ENCODE measurements at regions not wholly inside any gene's neighbourhood (a gene's known extent, or its start where the extent isn't known, plus 50 kb on each side); places are given as distances from the start of the nearest gene placed in this dataset.

- DNase-seq (no peak), ATAC-seq (replicated peaks) (no peak)
- Mint-ChIP-seq H3K9me3 (peaks cover 15 to 16% of the 10 kb centered on the region in 2 donors), H3K4me1 (ENCODE audit: low read depth in 2 of 2) (no peaks in the 10 kb centered on the region), H3K27me3 (no peaks in the 10 kb centered on the region), H3K4me3 (no peak overlapping the region), H3K36me3 (ENCODE audit: insufficient read depth) (no peaks in the 10 kb centered on the region), H3K27ac (no peak overlapping the region)
These were observed 463.2 kb upstream of the CDH7 start for GRCh38 chr18:65287652-65288051.

- Mint-ChIP-seq H3K4me3 (no peak overlapping the region), H3K9me3 (peaks cover 13 to 24% of the 10 kb centered on the region in 2 donors), H3K27me3 (no peaks in the 10 kb centered on the region), H3K36me3 (ENCODE audit: insufficient read depth) (no peaks in the 10 kb centered on the region), H3K4me1 (ENCODE audit: low read depth in 2 of 2) (no peaks in the 10 kb centered on the region), H3K27ac (no peak overlapping the region)
- DNase-seq (no peak), ATAC-seq (replicated peaks) (no peak)
These were observed 468.7 kb upstream of the CDH7 start for GRCh38 chr18:65282096-65282495.

GRCh38 chr18:65279668-65280305 lies 471.0 kb upstream of the CDH7 start:
- Mint-ChIP-seq H3K4me3 (no peak overlapping the region), H3K27me3 (no peaks in the 10 kb centered on the region), H3K9me3 (peaks cover 9 to 16% of the 10 kb centered on the region in 2 donors), H3K4me1 (ENCODE audit: low read depth in 2 of 2) (no peaks in the 10 kb centered on the region), H3K36me3 (ENCODE audit: insufficient read depth) (no peaks in the 10 kb centered on the region), H3K27ac (no peak overlapping the region)
- ATAC-seq (replicated peaks) (no peak), DNase-seq (no peak)

- no peak overlapping the region for H3K4me3 Mint-ChIP-seq
- H3K36me3 Mint-ChIP-seq (ENCODE audit: insufficient read depth): no peaks in the 10 kb centered on the region
- no peak for DNase-seq
- H3K27me3 Mint-ChIP-seq: no peaks in the 10 kb centered on the region
- peaks cover 6 to 23% of the 10 kb centered on the region in 2 donors for H3K9me3 Mint-ChIP-seq
- ATAC-seq (replicated peaks): no peak
- no peaks in the 10 kb centered on the region for H3K4me1 Mint-ChIP-seq (ENCODE audit: low read depth in 2 of 2)
- no peak overlapping the region for H3K27ac Mint-ChIP-seq
These were observed 471.7 kb upstream of the CDH7 start for GRCh38 chr18:65278939-65279667.

DNA sequence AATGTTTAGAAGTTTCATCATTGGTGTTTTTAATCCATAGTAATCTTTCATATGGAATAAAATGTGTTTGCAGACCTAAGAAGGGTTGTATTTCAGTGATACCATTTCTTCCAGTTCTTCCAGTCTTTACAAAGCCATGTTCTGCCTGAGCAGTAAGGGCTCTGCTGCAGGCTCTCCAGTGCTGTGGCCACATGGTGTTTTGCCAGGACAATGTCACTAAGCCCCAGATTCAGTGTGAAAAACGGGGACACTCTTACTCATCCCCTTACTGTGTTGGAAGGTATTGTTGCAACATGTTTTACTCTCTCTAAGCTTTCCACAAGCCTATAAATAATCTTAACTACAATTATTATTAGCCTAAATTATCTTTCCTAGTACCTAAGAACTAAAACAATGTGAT lies 481.4 kb upstream of the CDH7 start:
- H3K36me3 Mint-ChIP-seq (ENCODE audit: insufficient read depth): no peaks in the 10 kb centered on the region
- peaks cover 5 to 8% of the 10 kb centered on the region in 2 donors for H3K9me3 Mint-ChIP-seq
- DNase-seq (no peak), ATAC-seq (replicated peaks) (no peak)
- no peaks in the 10 kb centered on the region for H3K27me3 Mint-ChIP-seq
- H3K4me3 Mint-ChIP-seq: no peak overlapping the region
- no peak overlapping the region for H3K27ac Mint-ChIP-seq
- no peaks in the 10 kb centered on the region for H3K4me1 Mint-ChIP-seq (ENCODE audit: low read depth in 2 of 2)

GRCh38 chr18:65265761-65266160 lies 485.1 kb upstream of the CDH7 start:
- no peak overlapping the region for H3K4me3 Mint-ChIP-seq
- no peaks in the 10 kb centered on the region for H3K36me3 Mint-ChIP-seq (ENCODE audit: insufficient read depth)
- no peak overlapping the region for H3K27ac Mint-ChIP-seq
- H3K9me3 Mint-ChIP-seq: peaks cover 0 to 2% of the 10 kb centered on the region in 2 donors
- H3K27me3 Mint-ChIP-seq: no peaks in the 10 kb centered on the region
- no peaks in the 10 kb centered on the region for H3K4me1 Mint-ChIP-seq (ENCODE audit: low read depth in 2 of 2)
- ATAC-seq (replicated peaks): no peak
- no peak for DNase-seq

- Mint-ChIP-seq H3K4me3 (no peak overlapping the region), H3K36me3 (ENCODE audit: insufficient read depth) (no peaks in the 10 kb centered on the region), H3K9me3 (peaks cover 6 to 11% of the 10 kb centered on the region in 2 donors), H3K27me3 (no peaks in the 10 kb centered on the region), H3K27ac (no peak overlapping the region), H3K4me1 (ENCODE audit: low read depth in 2 of 2) (no peaks in the 10 kb centered on the region)
- no peak for DNase-seq
- ATAC-seq (replicated peaks): no peak
These were observed 490.8 kb upstream of the CDH7 start for GRCh38 chr18:65260030-65260429.

DNA sequence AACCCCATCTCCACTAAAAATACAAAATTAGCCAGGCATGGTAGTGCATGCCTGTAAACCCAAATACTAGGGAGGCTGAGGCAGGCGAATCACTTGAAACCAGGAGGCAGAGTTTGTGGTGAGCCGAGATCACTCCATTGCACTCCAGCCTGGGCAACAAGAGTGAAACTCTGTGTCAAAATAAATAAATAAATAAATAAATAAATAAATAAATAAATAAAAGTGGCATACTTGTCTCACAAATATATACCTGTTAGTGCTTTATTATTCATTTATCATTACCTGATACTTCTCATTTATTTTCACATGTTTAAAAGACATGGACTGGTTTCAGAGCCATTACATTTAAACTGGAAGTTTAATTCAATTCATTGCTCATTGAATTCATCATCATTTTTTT lies 491.4 kb upstream of the CDH7 start:
- no peaks in the 10 kb centered on the region for H3K4me1 Mint-ChIP-seq (ENCODE audit: low read depth in 2 of 2)
- H3K4me3 Mint-ChIP-seq: no peak overlapping the region

DNA sequence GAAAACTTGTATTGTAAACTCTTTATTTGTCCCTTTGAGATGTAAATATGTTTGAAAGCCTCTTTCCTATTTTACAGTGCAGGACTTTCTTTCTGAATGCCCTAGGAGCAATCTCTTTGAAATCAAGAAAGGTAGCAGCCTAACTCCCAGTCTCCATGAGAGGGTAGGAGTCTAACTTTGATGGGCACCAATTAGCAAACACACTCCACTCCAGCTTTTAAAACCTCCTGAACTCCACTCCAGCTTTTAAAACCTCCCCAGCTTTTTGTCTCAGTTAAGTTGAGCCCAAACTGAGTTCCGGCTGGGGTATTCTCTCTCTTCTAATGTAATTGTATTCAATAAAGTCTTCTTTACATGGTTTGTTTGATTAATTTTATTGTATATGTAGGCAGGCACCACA lies 493.7 kb upstream of the CDH7 start:
- DNase-seq (no peak), ATAC-seq (replicated peaks) (no peak)
- no peak overlapping the region for H3K27ac Mint-ChIP-seq
- no peaks in the 10 kb centered on the region for H3K36me3 Mint-ChIP-seq (ENCODE audit: insufficient read depth)
- H3K9me3 Mint-ChIP-seq: peaks cover 7 to 10% of the 10 kb centered on the region in 2 donors
- H3K4me1 Mint-ChIP-seq (ENCODE audit: low read depth in 2 of 2): no peaks in the 10 kb centered on the region
- H3K4me3 Mint-ChIP-seq: no peak overlapping the region
- H3K27me3 Mint-ChIP-seq: no peaks in the 10 kb centered on the region

More for the DNA sequence above, 491.4 kb upstream of the CDH7 start:
- H3K36me3 Mint-ChIP-seq (ENCODE audit: insufficient read depth): no peaks in the 10 kb centered on the region
- no peaks in the 10 kb centered on the region for H3K27me3 Mint-ChIP-seq
- H3K27ac Mint-ChIP-seq: no peak overlapping the region
- peaks cover 7 to 9% of the 10 kb centered on the region in 2 donors for H3K9me3 Mint-ChIP-seq
- ATAC-seq (replicated peaks) (no peak), DNase-seq (no peak)

DNA sequence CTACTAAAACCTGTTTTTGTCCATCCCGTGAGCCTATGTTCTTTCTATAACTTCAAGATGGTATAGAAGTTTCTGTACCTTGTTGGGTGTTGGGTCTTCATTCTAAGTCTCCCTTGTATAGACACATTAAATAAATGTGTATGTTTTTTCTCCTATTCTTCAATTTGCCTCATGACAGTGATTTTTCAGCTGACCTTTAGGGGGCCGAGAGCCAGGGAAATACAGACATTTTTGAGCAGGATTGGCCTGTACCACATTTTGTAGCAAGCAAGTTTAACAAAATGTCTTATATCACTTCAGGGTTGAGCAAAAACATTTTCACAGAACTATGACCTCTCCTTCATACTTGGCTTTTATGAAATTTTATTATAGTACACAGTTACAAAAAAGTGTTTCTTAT lies 495.4 kb upstream of the CDH7 start:
- no peaks in the 10 kb centered on the region for H3K27me3 Mint-ChIP-seq
- no peak for DNase-seq
- peaks cover 7 to 10% of the 10 kb centered on the region in 2 donors for H3K9me3 Mint-ChIP-seq
- no peak for ATAC-seq (replicated peaks)
- no peaks in the 10 kb centered on the region for H3K36me3 Mint-ChIP-seq (ENCODE audit: insufficient read depth)
- H3K27ac Mint-ChIP-seq: no peak overlapping the region
- H3K4me1 Mint-ChIP-seq (ENCODE audit: low read depth in 2 of 2): no peaks in the 10 kb centered on the region
- H3K4me3 Mint-ChIP-seq: no peak overlapping the region

DNA sequence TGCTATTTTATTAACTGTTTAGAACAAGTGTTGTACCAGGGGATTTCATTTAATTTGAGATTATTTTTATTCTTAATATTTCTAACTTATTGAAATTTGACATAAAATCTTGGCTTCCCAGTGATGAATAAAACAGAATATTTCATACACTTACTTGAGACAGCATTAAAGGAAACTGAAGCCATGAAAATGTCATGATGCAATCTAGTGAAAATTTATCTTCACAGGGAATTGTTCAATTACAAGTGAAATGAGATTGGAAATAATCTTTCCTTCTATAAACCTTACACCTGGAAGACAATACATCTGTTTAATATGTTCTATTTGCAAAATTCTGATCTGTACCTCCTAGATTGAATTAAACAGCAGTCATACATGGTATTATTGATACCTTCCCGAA lies 511.0 kb upstream of the CDH7 start:
- ATAC-seq (replicated peaks) (no peak), DNase-seq (no peak)
- H3K4me1 Mint-ChIP-seq (ENCODE audit: low read depth in 2 of 2): no peaks in the 10 kb centered on the region
- H3K4me3 Mint-ChIP-seq: no peak overlapping the region
- H3K36me3 Mint-ChIP-seq (ENCODE audit: insufficient read depth): no peaks in the 10 kb centered on the region
- H3K9me3 Mint-ChIP-seq: peaks cover 0 to 9% of the 10 kb centered on the region in 2 donors
- H3K27me3 Mint-ChIP-seq: no peaks in the 10 kb centered on the region
- H3K27ac Mint-ChIP-seq: no peak overlapping the region

DNA sequence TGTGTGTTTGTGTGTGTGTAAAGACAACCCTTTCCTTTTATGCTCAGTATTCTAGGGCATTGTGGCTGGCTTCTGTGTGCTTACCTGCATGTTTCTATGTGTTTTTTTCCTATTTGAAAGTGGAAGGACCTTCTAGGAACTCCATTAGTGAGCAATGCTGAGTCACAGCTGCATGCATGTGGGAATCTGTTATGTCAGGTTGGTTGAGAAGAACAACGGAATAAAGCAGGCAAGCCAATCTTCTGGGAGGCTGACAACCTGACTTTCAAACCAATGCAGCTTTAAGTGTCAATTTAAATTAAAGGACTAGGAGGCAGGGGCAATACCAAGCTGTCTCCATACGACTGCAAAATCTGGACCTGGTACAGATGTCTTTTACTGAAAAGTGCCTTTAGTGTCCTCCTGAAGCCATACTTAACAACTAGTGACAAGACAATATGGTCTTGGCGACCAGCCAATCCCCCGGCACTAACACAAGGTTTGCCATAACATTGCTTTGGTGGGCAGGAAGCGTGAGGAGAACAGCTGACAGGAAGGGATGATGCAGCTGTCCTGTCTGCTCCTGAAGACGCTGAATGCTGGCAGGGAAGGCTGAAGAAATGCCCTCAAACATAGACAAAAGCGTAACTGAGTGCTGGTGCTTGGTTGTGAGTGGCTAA lies 514.7 kb upstream of the CDH7 start:
- H3K4me1 Mint-ChIP-seq (ENCODE audit: low read depth in 2 of 2): no peaks in the 10 kb centered on the region
- no peak overlapping the region for H3K27ac Mint-ChIP-seq
- no peaks in the 10 kb centered on the region for H3K27me3 Mint-ChIP-seq
- H3K9me3 Mint-ChIP-seq: peaks cover 7 to 9% of the 10 kb centered on the region in 2 donors
- DNase-seq: no peak
- no peak overlapping the region for H3K4me3 Mint-ChIP-seq
- no peaks in the 10 kb centered on the region for H3K36me3 Mint-ChIP-seq (ENCODE audit: insufficient read depth)
- no peak for ATAC-seq (replicated peaks)

GRCh38 chr18:65230311-65230710 lies 520.5 kb upstream of the CDH7 start:
- Mint-ChIP-seq H3K4me1 (ENCODE audit: low read depth in 2 of 2) (no peaks in the 10 kb centered on the region), H3K9me3 (peaks cover 12 to 16% of the 10 kb centered on the region in 2 donors), H3K27ac (no peak overlapping the region), H3K4me3 (no peak overlapping the region), H3K27me3 (no peaks in the 10 kb centered on the region), H3K36me3 (ENCODE audit: insufficient read depth) (no peaks in the 10 kb centered on the region)
- ATAC-seq (replicated peaks) (no peak), DNase-seq (no peak)

- Mint-ChIP-seq H3K27ac (no peak overlapping the region), H3K36me3 (ENCODE audit: insufficient read depth) (no peaks in the 10 kb centered on the region), H3K9me3 (peaks cover 14 to 16% of the 10 kb centered on the region in 2 donors), H3K27me3 (no peaks in the 10 kb centered on the region), H3K4me3 (no peak overlapping the region), H3K4me1 (ENCODE audit: low read depth in 2 of 2) (no peaks in the 10 kb centered on the region)
- no peak for DNase-seq
- ATAC-seq (replicated peaks): no peak
These were observed 522.8 kb upstream of the CDH7 start for GRCh38 chr18:65227970-65228369.

Data from effector memory CD8-positive, alpha-beta T cell (primary cell).